Upper lobe of left lung (tissue), 4 donors: ENCODE measurements at regions not wholly inside any gene's neighbourhood (a gene's known extent, or its start where the extent isn't known, plus 50 kb on each side); places are given as distances from the start of the nearest gene placed in this dataset.

Experiments used
- POLR2AphosphoS5 ChIP-seq, 2 donors: sonication (generic); formaldehyde crosslinking; IDR thresholded peaks; one replicate each; pipeline ENCODE4 v1.5.1; 2017; ENCODE audit warnings: antibody characterized with exemption in 2 of 2
- TF ChIP-seq, protein P1 (sequence below), 6 experiments: fragments of 450-650 bp in 4 of 6; fragments of 200-600 bp in 2 of 6; sonication (generic) in 2 of 6; IDR thresholded peaks; one replicate each; pipeline ENCODE4 v1.5.1; 2016 to 2019; ENCODE audit warnings: antibody characterized with exemption in 6 of 6

GRCh38 chr3:177590826-177591225 is 393.5 kb upstream of the TBL1XR1 start:
- TF ChIP-seq, protein P1, sequence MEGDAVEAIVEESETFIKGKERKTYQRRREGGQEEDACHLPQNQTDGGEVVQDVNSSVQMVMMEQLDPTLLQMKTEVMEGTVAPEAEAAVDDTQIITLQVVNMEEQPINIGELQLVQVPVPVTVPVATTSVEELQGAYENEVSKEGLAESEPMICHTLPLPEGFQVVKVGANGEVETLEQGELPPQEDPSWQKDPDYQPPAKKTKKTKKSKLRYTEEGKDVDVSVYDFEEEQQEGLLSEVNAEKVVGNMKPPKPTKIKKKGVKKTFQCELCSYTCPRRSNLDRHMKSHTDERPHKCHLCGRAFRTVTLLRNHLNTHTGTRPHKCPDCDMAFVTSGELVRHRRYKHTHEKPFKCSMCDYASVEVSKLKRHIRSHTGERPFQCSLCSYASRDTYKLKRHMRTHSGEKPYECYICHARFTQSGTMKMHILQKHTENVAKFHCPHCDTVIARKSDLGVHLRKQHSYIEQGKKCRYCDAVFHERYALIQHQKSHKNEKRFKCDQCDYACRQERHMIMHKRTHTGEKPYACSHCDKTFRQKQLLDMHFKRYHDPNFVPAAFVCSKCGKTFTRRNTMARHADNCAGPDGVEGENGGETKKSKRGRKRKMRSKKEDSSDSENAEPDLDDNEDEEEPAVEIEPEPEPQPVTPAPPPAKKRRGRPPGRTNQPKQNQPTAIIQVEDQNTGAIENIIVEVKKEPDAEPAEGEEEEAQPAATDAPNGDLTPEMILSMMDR (IDR thresholded peaks at IDR 0.05), result no peak
- no peak for TF ChIP-seq POLR2AphosphoS5 (IDR thresholded peaks at IDR 0.05)
